Stomach smooth muscle (tissue), 2 donors: ENCODE measurements at regions not wholly inside any gene's neighbourhood (a gene's known extent, or its start where the extent isn't known, plus 50 kb on each side); places are given as distances from the start of the nearest gene placed in this dataset.

ENCODE experiments used
- H3K27ac ChIP-seq: one replicate; pipeline ENCODE4 v1.7.0; 2013; ENCODE audit warnings: mild to moderate bottlenecking, low read length, inconsistent platforms
- H3K27me3 ChIP-seq, 2 donors: one replicate each; pipeline ENCODE4 v1.7.0; 2013; ENCODE audit warnings: low read length in 2 of 2; ENCODE audit not compliant: insufficient read depth in 2 of 2, control insufficient read depth in 1 of 2
- H3K36me3 ChIP-seq, 2 donors: one replicate each; pipeline ENCODE4 v1.7.0; 2013; ENCODE audit warnings: low read length in 2 of 2; ENCODE audit not compliant: control insufficient read depth in 2 of 2, insufficient read depth in 2 of 2
- H3K4me1 ChIP-seq: one replicate; pipeline ENCODE4 v1.7.0; 2013; ENCODE audit warnings: low read length; ENCODE audit not compliant: control insufficient read depth, insufficient read depth
- H3K4me3 ChIP-seq, 2 donors: one replicate each; pipeline ENCODE4 v1.7.0; 2013; ENCODE audit warnings: low read length in 2 of 2
- H3K9ac ChIP-seq, 2 donors: one replicate each; pipeline ENCODE4 v1.7.0; 2013; ENCODE audit warnings: low read length in 2 of 2, mild to moderate bottlenecking in 1 of 2
- H3K9me3 ChIP-seq, 2 donors: one replicate each; pipeline ENCODE4 v1.7.0; 2013; ENCODE audit warnings: low read length in 2 of 2; ENCODE audit not compliant: control insufficient read depth in 2 of 2
- donor health status: healthy.
- donor health status: Pancreatic carcinoma.

GRCh38 chr11:96761451-96761850 lies 371.6 kb downstream of the JRKL start:
- Histone ChIP-seq H3K27me3 (no peaks in the 10 kb centered on the region), H3K9me3 (no peaks in the 10 kb centered on the region), H3K27ac (no peak overlapping the region), H3K4me1 (no peaks in the 10 kb centered on the region), H3K4me3 (no peak overlapping the region), H3K36me3 (no peaks in the 10 kb centered on the region), H3K9ac (no peak overlapping the region)

- Histone ChIP-seq H3K4me1 (no peaks in the 10 kb centered on the region), H3K27me3 (no peaks in the 10 kb centered on the region), H3K9ac (no peak overlapping the region), H3K9me3 (no peaks in the 10 kb centered on the region), H3K27ac (no peak overlapping the region), H3K36me3 (no peaks in the 10 kb centered on the region), H3K4me3 (no peak overlapping the region)
These were observed 373.4 kb downstream of the JRKL start for GRCh38 chr11:96763244-96763643.

- H3K36me3 ChIP-seq: no peaks in the 10 kb centered on the region
- H3K9ac ChIP-seq: no peak overlapping the region
- H3K9me3 ChIP-seq: no peaks in the 10 kb centered on the region
- no peaks in the 10 kb centered on the region for H3K4me1 ChIP-seq
- no peak overlapping the region for H3K27ac ChIP-seq
- no peak overlapping the region for H3K4me3 ChIP-seq
- H3K27me3 ChIP-seq: no peaks in the 10 kb centered on the region
These were observed 388.5 kb downstream of the JRKL start for GRCh38 chr11:96778272-96778671.

GRCh38 chr11:96779030-96779429 lies 389.2 kb downstream of the JRKL start:
- Histone ChIP-seq H3K4me3 (no peak overlapping the region), H3K4me1 (no peaks in the 10 kb centered on the region), H3K9ac (no peak overlapping the region)

GRCh38 chr11:96781082-96781481 lies 391.3 kb downstream of the JRKL start:
- Histone ChIP-seq H3K27me3 (no peaks in the 10 kb centered on the region), H3K36me3 (no peaks in the 10 kb centered on the region), H3K27ac (no peak overlapping the region), H3K9me3 (no peaks in the 10 kb centered on the region), H3K4me1 (no peaks in the 10 kb centered on the region), H3K4me3 (no peak overlapping the region), H3K9ac (no peak overlapping the region)

More at GRCh38 chr11:96779030-96779429, 389.2 kb downstream of the JRKL start:
- H3K9me3 ChIP-seq: no peaks in the 10 kb centered on the region
- H3K36me3 ChIP-seq: no peaks in the 10 kb centered on the region
- H3K27ac ChIP-seq: no peak overlapping the region
- no peaks in the 10 kb centered on the region for H3K27me3 ChIP-seq

- Histone ChIP-seq H3K4me1 (no peaks in the 10 kb centered on the region), H3K4me3 (no peak overlapping the region), H3K9me3 (no peaks in the 10 kb centered on the region), H3K9ac (no peak overlapping the region), H3K36me3 (no peaks in the 10 kb centered on the region), H3K27me3 (no peaks in the 10 kb centered on the region), H3K27ac (no peak overlapping the region)
These were observed 392.8 kb downstream of the JRKL start for GRCh38 chr11:96782632-96783031.

GRCh38 chr11:96783311-96783710 lies 393.5 kb downstream of the JRKL start:
- no peaks in the 10 kb centered on the region for H3K36me3 ChIP-seq
- H3K4me3 ChIP-seq: no peak overlapping the region
- no peaks in the 10 kb centered on the region for H3K9me3 ChIP-seq
- no peaks in the 10 kb centered on the region for H3K27me3 ChIP-seq
- no peaks in the 10 kb centered on the region for H3K4me1 ChIP-seq
- H3K9ac ChIP-seq: no peak overlapping the region
- no peak overlapping the region for H3K27ac ChIP-seq

GRCh38 chr11:96785073-96785472 lies 395.3 kb downstream of the JRKL start:
- no peaks in the 10 kb centered on the region for H3K9me3 ChIP-seq
- H3K4me1 ChIP-seq: no peaks in the 10 kb centered on the region
- H3K4me3 ChIP-seq: no peak overlapping the region
- no peak overlapping the region for H3K9ac ChIP-seq
- no peak overlapping the region for H3K27ac ChIP-seq
- H3K27me3 ChIP-seq: no peaks in the 10 kb centered on the region
- no peaks in the 10 kb centered on the region for H3K36me3 ChIP-seq

- Histone ChIP-seq H3K27ac (no peak overlapping the region), H3K36me3 (no peaks in the 10 kb centered on the region), H3K9me3 (no peaks in the 10 kb centered on the region), H3K4me1 (no peaks in the 10 kb centered on the region), H3K27me3 (no peaks in the 10 kb centered on the region), H3K9ac (no peak overlapping the region), H3K4me3 (no peak overlapping the region)
These were observed 404.3 kb downstream of the JRKL start for GRCh38 chr11:96794152-96794551.

GRCh38 chr11:96798445-96798844 lies 408.6 kb downstream of the JRKL start:
- no peak overlapping the region for H3K9ac ChIP-seq
- H3K27ac ChIP-seq: no peak overlapping the region
- H3K9me3 ChIP-seq: no peaks in the 10 kb centered on the region
- no peaks in the 10 kb centered on the region for H3K36me3 ChIP-seq
- H3K4me1 ChIP-seq: no peaks in the 10 kb centered on the region
- no peaks in the 10 kb centered on the region for H3K27me3 ChIP-seq
- H3K4me3 ChIP-seq: no peak overlapping the region

GRCh38 chr11:96815236-96815635 lies 425.4 kb downstream of the JRKL start:
- H3K9me3 ChIP-seq: peaks cover 0 to 4% of the 10 kb centered on the region in 2 donors
- no peaks in the 10 kb centered on the region for H3K36me3 ChIP-seq
- no peaks in the 10 kb centered on the region for H3K4me1 ChIP-seq
- no peaks in the 10 kb centered on the region for H3K27me3 ChIP-seq
- no peak overlapping the region for H3K4me3 ChIP-seq
- H3K9ac ChIP-seq: no peak overlapping the region
- no peak overlapping the region for H3K27ac ChIP-seq
